MM.1S (cell line): ENCODE measurements at regions not wholly inside any gene's neighbourhood (a gene's known extent, or its start where the extent isn't known, plus 50 kb on each side); places are given as distances from the start of the nearest gene placed in this dataset.

Experiments used
- CTCF ChIP-seq: fragments of 300-600 bp; sonication (generic); IDR thresholded peaks from 2 replicates; pipeline ENCODE4 v1.5.1; 2016; ENCODE audit warnings: antibody characterized with exemption, low read length, mixed read lengths
- EZH2phosphoT487 ChIP-seq: fragments of 300-600 bp; sonication (generic); IDR thresholded peaks from 2 replicates; pipeline ENCODE4 v1.6.1; 2018; ENCODE audit warnings: antibody characterized with exemption, low read length

GRCh38 chr2:213227458-213227857 is 56.8 kb upstream of the SPAG16 start:
- no peak for TF ChIP-seq CTCF
- no peak for TF ChIP-seq EZH2phosphoT487
